Right atrium auricular region (tissue), 2 donors: ENCODE measurements at regions not wholly inside any gene's neighbourhood (a gene's known extent, or its start where the extent isn't known, plus 50 kb on each side); places are given as distances from the start of the nearest gene placed in this dataset.

Experiments used
- DNase-seq: peaks from one replicate; pipeline ENCODE4 v3.0.0-alpha.2; 2019; ENCODE audit warnings: low spot score
- H3K27ac ChIP-seq, 2 donors: fragments of 200-600 bp; sonication (generic); 1 replicate in 1 of 2; 2 replicates in 1 of 2; pipeline ENCODE4 v1.5.1; 2016 to 2019
- H3K27me3 ChIP-seq, 2 donors: fragments of 200-600 bp; sonication (generic); one replicate each; pipeline versions ENCODE4 v1.5.1 to v1.6.0; 2017 to 2019
- H3K36me3 ChIP-seq: fragments of 200-600 bp; sonication (generic); one replicate; pipeline ENCODE4 v1.5.1; 2016
- H3K4me1 ChIP-seq, 2 donors: fragments of 200-600 bp; sonication (generic); one replicate each; pipeline versions ENCODE4 v1.5.1 to v1.6.0; 2017 to 2019
- H3K4me3 ChIP-seq, 2 donors: fragments of 200-600 bp; sonication (generic); 1 replicate in 1 of 2; 2 replicates in 1 of 2; pipeline ENCODE4 v1.5.1; 2017 to 2019; ENCODE audit warnings: mild to moderate bottlenecking in 1 of 2, moderate library complexity in 1 of 2
- H3K9me3 ChIP-seq, 2 donors: fragments of 200-600 bp; sonication (generic); one replicate each; pipeline ENCODE4 v1.5.1; 2019
- CTCF ChIP-seq, 2 donors: fragments of 200-600 bp; sonication (generic); IDR thresholded peaks; one replicate each; pipeline ENCODE4 v1.5.1; 2019; ENCODE audit warnings: antibody characterized with exemption in 2 of 2

GRCh38 chr18:27899893-27900292 is 277.0 kb downstream of the CDH2 start:
- no peaks in the 10 kb centered on the region for H3K9me3 ChIP-seq

GRCh38 chr18:27894746-27895145 is 282.2 kb downstream of the CDH2 start:
- Histone ChIP-seq H3K27me3 (no peaks in the 10 kb centered on the region), H3K4me3 (no peak overlapping the region), H3K36me3 (no peaks in the 10 kb centered on the region), H3K27ac (no peak overlapping the region), H3K9me3 (no peaks in the 10 kb centered on the region), H3K4me1 (no peaks in the 10 kb centered on the region)
- DNase-seq = no peak
- no peak for TF ChIP-seq CTCF (IDR thresholded peaks at IDR 0.05)

More at GRCh38 chr18:27899893-27900292, 277.0 kb downstream of the CDH2 start:
- no peak for DNase-seq
- H3K4me1 ChIP-seq = no peaks in the 10 kb centered on the region
- TF ChIP-seq CTCF (IDR thresholded peaks at IDR 0.05) = no peak
- no peaks in the 10 kb centered on the region for H3K27me3 ChIP-seq
- H3K27ac ChIP-seq = no peak overlapping the region
- no peaks in the 10 kb centered on the region for H3K36me3 ChIP-seq
- no peak overlapping the region for H3K4me3 ChIP-seq

GRCh38 chr18:27887711-27888495 is 289.0 kb downstream of the CDH2 start:
- Histone ChIP-seq H3K4me1 (no peaks in the 10 kb centered on the region), H3K36me3 (no peaks in the 10 kb centered on the region), H3K27me3 (no peaks in the 10 kb centered on the region), H3K9me3 (no peaks in the 10 kb centered on the region), H3K4me3 (no peak overlapping the region), H3K27ac (no peak overlapping the region)
- DNase-seq = no peak
- no peak for TF ChIP-seq CTCF (IDR thresholded peaks at IDR 0.05)

GRCh38 chr18:27887287-27887686 is 289.6 kb downstream of the CDH2 start:
- no peak overlapping the region for H3K27ac ChIP-seq
- no peak overlapping the region for H3K4me3 ChIP-seq
- no peaks in the 10 kb centered on the region for H3K4me1 ChIP-seq
- no peaks in the 10 kb centered on the region for H3K36me3 ChIP-seq
- H3K9me3 ChIP-seq = no peaks in the 10 kb centered on the region
- TF ChIP-seq CTCF (IDR thresholded peaks at IDR 0.05) = no peak
- no peaks in the 10 kb centered on the region for H3K27me3 ChIP-seq
- DNase-seq = no peak

GRCh38 chr18:27879540-27879939 is 297.4 kb downstream of the CDH2 start:
- Histone ChIP-seq H3K4me1 (no peaks in the 10 kb centered on the region), H3K27me3 (no peaks in the 10 kb centered on the region), H3K36me3 (no peaks in the 10 kb centered on the region), H3K9me3 (no peaks in the 10 kb centered on the region), H3K4me3 (no peak overlapping the region), H3K27ac (no peak overlapping the region)
- DNase-seq = no peak
- no peak for TF ChIP-seq CTCF (IDR thresholded peaks at IDR 0.05)

GRCh38 chr18:27871726-27872125 is 305.2 kb downstream of the CDH2 start:
- no peak overlapping the region for H3K27ac ChIP-seq
- no peaks in the 10 kb centered on the region for H3K36me3 ChIP-seq
- H3K4me3 ChIP-seq = no peak overlapping the region
- DNase-seq = no peak
- no peaks in the 10 kb centered on the region for H3K27me3 ChIP-seq
- H3K4me1 ChIP-seq = no peaks in the 10 kb centered on the region
- TF ChIP-seq CTCF (IDR thresholded peaks at IDR 0.05) = no peak
- no peaks in the 10 kb centered on the region for H3K9me3 ChIP-seq
